Skin epidermis (tissue), 12 donors: ENCODE measurements at regions not wholly inside any gene's neighbourhood (a gene's known extent, or its start where the extent isn't known, plus 50 kb on each side); places are given as distances from the start of the nearest gene placed in this dataset.
A peak's percentile ranks its signal among the peaks of the same experiment; 100 is the strongest.

Experiments
- H3K27ac ChIP-seq, 21 experiments: fragments of 200-600 bp; sonication (generic) in 11 of 21; one replicate each; pipeline ENCODE4 v1.5.0; 2020; ENCODE audit warnings: mild to moderate bottlenecking in 3 of 21, inconsistent platforms in 2 of 21, moderate library complexity in 2 of 21
- H3K4me3 ChIP-seq, 7 experiments: fragments of 200-600 bp; sonication (generic) in 2 of 7; one replicate each; pipeline ENCODE4 v1.5.0; 2020; ENCODE audit warnings: inconsistent platforms in 2 of 7, mild to moderate bottlenecking in 2 of 7, moderate library complexity in 1 of 7

DNA sequence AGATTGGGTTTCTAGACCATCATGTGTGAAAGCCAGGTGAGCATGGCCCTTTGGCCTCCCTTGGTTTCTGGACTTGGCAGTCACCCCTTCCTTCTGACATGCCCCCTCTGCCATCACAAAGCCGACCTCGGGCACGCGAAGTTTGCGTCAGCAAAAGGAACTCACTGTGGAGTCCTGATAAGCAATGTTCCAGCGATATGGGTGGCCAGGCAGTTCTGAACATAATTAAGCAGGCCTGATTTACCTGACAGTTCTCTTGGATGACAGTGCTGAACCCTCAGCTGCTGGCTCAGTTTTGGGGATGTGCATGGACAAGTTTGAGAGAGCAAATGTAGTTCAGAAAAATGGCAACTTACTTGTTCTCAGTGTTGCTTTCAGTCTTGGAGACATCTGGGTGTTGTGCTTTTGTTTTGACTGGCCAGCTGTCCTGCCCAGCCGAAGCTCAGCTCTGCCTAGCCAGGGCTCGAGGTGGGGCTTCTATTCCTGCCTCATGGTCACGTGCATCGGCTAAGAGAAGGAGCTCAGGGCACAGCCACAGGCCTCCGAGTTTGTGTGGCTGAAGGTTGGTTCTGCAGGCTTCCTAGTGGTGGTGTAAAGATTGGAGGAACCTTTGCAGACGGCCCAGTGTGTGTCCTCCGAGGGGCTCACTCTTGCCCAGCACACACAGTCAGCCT is 78.3 kb downstream of the CLDN34 start:
- Histone ChIP-seq H3K27ac (peak overlapping the region in 3 of 21 experiments; percentile 24 to 55 (median 34)), H3K4me3 (no peak overlapping the region)

DNA sequence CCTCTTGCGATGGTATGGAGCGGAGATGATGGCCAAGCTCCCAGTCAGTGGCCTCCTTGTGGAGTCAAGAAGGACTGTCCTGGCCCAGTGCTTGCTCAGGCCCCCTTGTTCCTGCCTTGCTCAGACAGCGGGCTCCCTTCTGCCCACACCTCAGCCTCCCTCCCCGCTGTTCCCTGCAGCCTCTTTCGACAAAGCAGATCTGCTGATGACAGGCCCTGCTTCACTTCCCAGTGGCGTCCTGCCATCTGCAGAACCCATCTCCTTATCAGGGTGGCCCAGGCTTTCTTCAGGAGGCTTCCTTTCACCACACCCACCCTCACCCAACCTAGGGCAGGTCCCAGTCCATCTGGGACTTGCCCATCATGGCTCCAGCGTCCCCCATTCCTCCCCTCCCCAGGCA is 80.0 kb downstream of the CLDN34 start:
- Histone ChIP-seq H3K27ac (no peak overlapping the region), H3K4me3 (no peak overlapping the region)

DNA sequence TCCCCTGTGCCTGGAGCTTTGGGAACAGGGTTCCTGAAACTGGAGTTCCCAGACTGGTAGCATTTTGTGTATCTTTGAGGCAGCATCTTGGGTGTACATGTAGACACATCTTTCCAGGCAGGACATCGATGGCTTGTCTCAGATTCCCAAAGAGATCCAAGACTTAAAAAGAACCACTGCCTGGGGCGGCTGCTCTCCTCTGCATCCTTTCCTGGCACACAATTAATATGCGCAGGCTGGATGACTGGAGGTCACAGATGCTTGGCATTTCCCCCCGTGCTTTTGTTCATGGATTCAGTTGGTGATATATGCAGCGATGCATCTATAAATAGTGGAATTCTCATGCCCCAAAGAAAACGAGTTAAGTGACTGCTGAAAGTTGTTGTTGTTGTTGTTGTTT is 80.5 kb downstream of the CLDN34 start:
- H3K27ac ChIP-seq, result no peak overlapping the region

DNA sequence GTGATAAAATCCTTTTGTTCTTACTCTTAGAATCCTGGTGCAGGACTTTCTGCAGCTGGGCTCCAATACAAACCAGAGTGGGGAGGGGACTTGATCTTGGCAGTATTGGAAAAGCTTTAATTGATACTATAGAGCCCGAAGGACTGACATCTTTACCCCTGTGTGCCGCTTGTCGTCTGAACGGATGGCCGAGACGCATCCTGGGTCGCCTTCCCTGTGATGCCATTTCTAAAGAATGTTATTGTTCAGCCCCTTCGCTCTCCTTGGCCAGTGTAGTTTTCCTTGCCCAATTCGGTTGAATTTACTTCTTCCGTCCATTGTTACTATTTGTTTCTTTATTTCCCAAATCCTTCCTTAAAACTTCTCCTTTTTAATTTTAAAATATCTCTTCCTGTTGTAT is 80.9 kb downstream of the CLDN34 start:
- H3K27ac ChIP-seq, result peak overlapping the region in 1 of 21 experiments; percentile 54
- no peak overlapping the region for H3K4me3 ChIP-seq

More for the DNA sequence above, 80.5 kb downstream of the CLDN34 start:
- no peak overlapping the region for H3K4me3 ChIP-seq

DNA sequence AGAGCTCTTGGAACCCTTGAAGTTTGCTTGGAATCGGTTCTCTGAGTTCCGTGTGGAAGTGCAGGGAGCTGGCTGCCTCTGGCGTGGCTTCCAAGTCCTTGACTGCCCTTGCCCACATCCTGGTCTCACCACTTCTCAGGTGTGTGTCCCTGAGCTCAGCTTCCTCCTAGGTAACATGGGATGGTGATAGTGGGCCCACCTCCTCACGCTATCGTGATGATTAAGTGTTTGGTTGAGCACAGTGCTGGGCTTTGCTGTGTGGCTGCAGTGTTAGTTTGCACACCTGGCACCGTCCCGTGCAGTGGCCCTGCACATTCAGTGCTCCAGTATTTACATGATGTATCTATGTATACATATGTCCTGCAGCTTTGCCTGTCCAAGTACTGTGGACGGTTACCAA is 81.5 kb downstream of the CLDN34 start:
- no peak overlapping the region for H3K4me3 ChIP-seq
- peak overlapping the region in 1 of 21 experiments; percentile 54 for H3K27ac ChIP-seq

DNA sequence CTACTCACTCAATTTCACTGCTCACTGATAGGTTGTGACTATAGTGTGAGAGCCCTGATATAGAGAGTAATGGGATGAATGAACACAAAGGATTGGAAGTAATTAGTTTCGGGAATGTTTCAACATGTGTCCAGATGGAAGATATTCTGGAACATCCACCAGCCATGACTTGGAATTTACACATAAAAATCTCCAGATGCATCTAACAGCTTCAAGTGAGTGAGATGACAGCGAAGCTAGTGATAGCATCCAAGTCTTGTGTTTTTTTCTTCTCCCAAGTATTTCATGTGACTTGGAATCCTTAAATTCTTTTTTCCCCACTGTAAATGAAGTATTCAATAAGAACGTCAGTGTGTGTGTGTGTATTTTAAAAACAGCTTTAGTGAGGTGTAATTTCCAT is 82.1 kb downstream of the CLDN34 start:
- H3K4me3 ChIP-seq, result no peak overlapping the region
- peak overlapping the region in 1 of 21 experiments; percentile 69 for H3K27ac ChIP-seq

DNA sequence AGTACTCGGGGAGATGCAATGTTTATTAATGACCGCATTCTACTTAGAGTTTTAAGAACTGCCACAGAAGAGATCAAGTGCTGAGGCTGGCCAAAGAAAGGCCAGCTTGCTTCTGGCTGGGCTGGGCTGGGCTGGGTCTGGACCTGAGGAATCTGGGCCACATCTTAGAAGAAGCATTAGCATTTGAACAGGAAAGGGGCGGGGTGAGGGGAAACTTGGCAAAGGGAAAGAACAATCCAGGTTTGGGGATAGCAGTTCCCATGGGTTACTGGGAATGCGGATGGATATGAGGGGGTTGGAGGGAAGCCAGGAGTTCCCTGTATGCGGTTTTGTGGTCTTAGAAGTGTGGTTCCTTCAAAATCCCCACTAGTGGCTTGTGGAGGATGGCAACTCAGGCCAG is 83.3 kb downstream of the CLDN34 start:
- no peak overlapping the region for H3K4me3 ChIP-seq
- H3K27ac ChIP-seq, result no peak overlapping the region

DNA sequence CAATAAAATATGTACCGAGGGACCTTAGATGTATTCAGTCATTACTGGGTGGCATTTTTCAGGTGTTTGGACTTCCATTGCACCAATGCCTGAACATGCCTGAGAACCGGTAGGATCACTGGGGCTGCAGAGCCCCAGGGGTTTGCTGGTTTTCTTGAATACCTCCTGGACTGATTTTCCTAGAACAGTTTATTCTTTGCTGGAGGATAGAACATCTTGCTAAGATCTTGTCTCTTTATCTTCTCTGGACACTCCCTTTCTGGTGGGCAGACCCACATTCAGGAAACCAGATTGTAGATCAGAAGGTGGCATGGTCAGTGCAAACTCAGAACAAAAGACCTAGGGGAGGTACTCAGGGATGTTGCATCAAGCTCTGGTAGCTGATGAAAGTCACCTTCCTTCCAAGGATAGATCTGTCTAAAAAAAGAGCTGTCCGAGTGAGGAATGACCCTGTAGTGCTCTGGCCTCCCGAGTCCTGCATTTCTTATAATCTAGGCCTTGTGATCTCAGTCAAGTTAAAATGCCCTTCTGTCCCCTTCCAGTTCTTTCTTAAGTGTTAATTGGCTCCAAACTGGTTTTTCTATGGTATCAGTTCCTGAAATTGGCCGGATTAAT is 84.8 kb downstream of the CLDN34 start:
- Histone ChIP-seq H3K4me3 (no peak overlapping the region), H3K27ac (peak overlapping the region in 1 of 21 experiments; percentile 50)

DNA sequence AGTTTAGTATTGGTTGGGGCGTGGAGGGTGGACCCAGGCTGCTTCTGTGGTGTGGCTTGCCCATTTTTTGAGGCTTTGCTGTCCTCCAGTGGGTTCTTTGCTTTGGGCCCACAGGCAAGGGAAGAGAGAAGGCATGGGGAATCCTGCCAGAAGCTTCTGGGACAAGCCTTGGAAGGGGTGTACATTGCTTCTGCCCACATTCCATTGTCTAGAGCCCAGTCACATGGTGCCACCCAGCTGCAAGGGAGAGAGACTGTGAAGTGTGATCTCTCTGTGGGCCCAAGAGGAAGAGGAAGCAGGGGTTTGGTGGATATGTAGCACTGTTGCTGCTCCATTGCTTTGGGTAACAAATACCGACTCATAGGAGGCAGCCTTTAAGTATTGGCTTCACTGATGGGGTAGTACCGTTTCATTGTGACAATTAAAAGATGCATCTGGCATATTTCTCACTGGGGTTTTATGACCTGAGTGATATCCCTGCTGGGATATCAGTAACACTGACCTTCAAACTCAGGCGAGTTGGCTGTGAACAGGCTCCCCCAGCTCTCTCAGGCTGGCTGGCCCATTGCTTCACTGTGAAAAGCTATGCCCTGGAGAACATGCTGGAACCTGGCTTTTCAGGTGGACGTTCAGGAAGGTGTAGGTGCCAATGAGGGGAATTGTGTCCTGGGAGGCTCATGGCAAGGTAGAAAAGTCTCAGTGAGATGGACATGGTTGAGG is 85.9 kb downstream of the CLDN34 start:
- Histone ChIP-seq H3K27ac (peak overlapping the region in 1 of 21 experiments; percentile 14), H3K4me3 (no peak overlapping the region)

DNA sequence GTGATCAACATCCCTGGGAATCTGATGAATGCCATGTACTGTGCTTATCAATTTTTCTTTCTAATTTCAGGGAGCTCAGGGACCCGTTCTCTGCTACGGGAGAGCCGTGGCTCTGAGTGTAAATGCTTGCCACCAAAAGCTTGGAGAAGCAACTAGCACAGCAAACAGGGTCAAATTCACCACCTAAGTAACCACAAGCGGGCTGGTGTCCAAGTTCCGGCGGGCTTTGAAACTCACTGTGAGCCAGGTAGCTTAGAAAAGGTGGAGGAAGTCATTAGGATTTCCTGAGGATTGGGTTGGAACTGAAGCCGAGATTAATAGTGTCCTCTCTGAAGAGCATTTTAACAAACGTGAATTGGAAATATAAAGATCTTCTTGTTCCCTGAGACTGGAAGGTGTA is 87.2 kb downstream of the CLDN34 start:
- no peak overlapping the region for H3K4me3 ChIP-seq
- no peak overlapping the region for H3K27ac ChIP-seq

DNA sequence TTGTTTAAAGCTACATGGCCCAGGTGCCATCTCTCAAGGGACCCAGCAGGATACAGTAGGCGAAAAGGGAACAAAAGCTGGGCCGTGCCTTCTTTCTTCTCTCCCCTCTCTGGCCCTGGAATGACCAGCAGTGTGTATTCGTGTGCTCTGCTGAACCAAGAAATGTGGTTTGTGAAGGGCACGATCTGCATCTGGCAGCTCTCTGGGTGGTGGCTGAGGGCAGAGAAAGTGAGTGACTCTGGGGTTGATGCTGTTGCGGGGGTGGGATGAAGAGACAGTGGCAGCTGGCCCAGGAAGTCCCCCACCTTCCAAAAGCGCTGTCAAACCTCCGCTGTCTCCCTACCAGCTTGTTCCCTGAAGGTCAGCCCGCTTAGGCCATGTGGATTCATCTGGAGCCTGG is 88.3 kb downstream of the CLDN34 start:
- H3K27ac ChIP-seq, result no peak overlapping the region
- no peak overlapping the region for H3K4me3 ChIP-seq

DNA sequence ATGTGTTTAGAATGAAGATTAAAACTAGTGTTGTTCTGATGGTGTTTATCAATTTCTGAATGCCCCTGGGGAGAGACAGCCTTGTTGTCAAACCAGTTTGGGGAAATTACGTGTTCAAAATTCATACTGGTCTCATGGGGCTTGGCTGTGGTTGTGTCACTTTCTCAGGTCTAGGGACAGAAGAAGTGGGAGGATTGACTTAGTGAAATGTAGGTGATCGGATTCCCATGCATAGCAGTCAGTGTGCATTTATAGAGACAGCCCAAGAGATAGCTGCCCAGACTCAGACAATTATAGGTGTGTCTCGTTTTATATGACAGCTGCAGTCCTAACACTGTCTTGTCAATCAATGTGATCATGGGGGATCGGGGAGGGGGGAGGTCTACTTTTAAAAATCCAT is 94.4 kb upstream of the CLCN4 start:
- no peak overlapping the region for H3K4me3 ChIP-seq
- H3K27ac ChIP-seq, result no peak overlapping the region

DNA sequence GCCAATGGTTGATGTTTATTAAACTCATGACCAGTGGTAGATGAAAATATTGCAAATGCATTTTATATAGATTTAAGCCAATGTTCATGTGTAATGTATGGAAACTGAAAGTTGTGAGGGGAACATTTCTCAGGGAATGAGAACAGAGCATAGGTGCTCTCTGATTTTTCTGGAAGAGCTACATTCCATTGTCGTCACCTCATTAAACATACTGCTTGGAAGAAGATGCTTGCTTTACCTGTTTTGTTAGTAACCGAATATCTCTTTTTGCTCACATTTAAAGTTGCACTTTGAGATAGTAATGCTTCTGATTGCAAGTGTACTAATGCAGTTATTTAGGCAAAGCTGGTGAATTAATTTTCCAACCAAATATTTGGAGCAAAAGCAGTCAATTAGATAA is 93.8 kb upstream of the CLCN4 start:
- Histone ChIP-seq H3K4me3 (no peak overlapping the region), H3K27ac (no peak overlapping the region)

DNA sequence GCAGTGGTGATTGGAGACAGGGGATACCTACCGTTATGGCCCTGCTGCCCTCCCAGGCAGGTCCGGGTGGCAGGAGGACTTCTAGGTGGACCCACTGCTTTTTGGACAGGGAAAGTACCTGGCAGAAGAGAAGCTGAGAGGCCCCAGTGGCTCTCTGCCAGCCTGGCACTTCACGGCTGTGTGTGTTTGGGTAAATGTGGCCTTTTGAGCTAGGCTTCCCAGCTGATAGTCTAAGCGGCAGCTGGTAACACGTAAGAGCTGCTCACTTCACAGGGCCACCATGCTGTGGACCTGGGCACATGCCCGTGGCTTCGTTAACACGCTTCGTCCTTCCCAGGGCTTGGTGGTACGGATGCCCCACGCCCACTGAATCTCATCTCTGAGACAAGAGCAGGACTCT is 92.0 kb upstream of the CLCN4 start:
- no peak overlapping the region for H3K4me3 ChIP-seq
- no peak overlapping the region for H3K27ac ChIP-seq

DNA sequence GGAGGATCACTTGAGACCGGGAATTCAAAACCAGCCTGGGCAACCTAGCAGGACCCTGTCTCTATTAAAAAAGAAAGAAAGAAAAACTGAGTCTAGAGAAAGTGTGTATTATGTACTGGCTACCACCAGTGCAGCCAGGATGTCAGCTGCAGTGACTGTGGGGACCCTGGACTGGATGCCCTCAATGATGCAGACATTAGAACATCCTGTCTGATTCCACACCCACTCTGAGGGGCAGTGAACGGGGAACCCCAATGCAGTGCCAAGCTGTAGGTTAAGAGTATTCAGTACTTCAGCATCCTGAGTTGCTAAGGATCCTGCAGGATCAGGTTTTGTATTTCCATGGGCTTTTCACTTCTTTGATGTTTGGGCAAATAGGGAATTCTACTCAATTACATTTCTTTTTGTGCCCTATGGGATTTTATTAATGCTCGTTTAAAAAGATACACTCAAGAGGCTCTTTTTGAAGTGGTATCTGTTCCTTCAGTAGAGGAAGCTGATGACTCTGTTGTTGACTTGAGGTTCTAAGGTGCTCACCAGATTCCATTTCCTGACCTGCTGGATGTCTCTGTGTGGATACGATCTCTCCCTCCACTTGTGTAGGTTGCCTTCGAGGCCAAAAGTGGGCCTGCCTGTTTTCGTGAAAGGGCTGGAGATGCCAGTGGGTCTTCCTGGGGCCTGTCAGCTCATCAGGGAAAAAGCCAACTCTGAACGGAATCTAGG is 85.9 kb upstream of the CLCN4 start:
- no peak overlapping the region for H3K27ac ChIP-seq
- no peak overlapping the region for H3K4me3 ChIP-seq

DNA sequence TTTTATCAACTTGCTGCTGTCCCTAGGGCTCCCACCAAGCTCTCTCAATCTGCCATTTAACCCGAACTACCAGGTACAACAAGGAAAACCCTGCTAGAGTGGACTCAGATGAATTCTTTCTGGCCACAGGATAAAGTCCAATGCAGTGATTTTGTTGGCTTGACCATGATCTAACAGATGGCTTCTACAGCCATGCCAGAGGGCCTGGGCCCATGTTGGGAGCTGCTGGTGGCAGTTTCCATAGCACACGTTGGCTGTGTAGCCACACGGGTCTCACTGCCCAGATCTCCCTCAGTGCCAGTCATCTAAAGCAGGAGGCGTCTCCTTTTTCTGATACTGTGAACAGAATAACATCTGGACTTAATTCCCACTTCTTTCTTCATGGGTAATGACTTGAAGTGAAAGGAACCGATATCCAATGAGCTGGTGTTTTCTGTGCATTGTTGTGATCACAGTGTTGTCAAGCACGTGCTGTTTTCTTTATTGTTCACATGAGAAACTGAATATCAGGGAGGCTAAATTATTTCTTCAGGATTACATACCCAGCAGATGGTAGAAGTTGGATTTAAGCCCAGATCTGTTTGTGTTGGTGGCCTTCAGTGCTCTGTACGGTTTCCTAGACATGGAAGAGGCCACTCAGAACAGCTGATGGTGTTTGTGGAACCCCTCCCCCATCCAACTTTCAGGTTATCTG is 85.2 kb upstream of the CLCN4 start:
- Histone ChIP-seq H3K4me3 (no peak overlapping the region), H3K27ac (no peak overlapping the region)

DNA sequence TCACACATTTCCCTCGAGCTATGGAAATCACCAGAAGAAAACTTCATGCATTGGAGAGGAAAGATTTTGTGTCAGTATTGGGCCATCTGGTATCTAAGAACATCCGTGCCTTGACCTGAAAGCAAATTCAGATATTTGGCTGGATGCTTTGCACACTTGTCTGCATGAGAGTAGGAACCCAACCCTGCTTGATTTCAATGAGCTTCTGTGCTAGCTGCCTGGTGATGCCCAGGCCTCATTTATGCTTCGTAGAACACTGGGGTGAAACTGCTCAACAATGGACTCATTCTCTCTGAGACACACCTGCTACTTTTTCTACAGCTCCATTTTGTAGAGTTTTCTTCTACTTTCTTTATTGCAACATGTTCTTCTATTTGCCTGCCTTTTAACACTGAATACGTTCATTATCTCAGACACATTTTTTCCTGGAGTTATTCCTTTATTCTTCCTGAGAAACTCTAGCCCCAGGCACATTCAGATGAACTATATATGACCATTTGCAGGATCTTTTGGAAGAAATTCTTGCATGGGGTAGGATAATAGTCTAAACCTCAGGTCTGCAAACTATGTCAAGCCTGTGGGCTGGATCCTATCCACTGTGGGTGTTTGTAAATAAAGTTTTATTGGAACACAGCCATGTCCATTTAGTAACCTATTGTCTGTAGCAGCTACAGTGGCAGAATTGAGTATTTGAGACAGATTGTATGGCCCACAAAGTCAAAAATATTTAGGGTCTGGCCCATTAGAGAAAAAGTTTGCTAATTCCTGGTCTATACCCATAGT is 83.8 kb upstream of the CLCN4 start:
- Histone ChIP-seq H3K27ac (peak overlapping the region in 2 of 21 experiments; percentile 3 to 44), H3K4me3 (no peak overlapping the region)

DNA sequence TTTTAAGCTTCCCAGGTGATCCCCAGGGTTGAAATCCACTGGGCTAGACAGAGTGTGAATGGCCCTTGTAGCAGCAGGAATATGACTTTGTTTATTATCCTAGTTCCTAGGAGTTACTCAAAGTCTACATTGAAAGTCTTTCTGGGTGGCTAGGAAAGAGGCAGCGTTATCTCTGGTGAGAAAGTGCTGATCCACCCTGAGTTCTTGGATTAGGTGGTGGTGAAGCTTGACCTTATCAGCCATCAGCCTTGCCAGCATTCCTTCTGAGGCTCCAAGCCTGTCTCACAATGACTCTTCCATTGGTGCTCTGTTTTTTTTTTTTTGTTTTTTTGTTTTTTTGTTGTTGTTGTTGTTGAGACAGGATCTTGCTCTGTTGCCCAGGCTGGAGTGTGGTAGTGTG is 83.1 kb upstream of the CLCN4 start:
- Histone ChIP-seq H3K4me3 (no peak overlapping the region), H3K27ac (peak overlapping the region in 6 of 21 experiments; percentile 3 to 51 (median 44))
